ENCODE measurements at regions not wholly inside any gene's neighbourhood (a gene's known extent, or its start where the extent isn't known, plus 50 kb on each side); places are given as distances from the start of the nearest gene placed in this dataset.

DNA sequence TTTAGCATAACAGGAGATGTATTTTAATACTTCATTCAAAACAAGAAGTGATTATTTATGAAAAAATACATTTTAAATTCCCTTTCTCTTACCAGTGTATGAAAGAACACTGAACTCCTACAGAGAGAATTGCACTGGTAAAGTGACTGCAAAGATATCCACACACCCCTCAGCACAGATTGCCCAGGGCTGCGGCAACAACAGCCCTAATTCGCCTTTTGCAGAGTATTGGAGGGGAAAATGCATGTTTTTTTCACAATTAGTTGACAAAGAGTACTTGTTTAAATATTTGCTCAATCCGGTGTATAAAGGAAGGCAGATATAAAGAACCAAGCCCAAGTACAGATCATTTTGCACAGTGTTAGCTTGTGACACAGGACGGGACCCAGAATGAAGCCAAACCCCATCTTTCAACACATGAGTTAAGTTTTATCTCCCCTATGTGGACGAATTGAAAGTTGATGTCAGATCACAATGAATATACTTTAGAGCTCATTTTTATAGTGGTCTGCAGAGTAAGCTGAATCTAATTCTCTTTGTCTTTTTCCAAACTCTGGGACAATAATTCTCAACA, 551.4 kb upstream of the IGFBP7 start:
- no peak for FAIRE-seq

DNA sequence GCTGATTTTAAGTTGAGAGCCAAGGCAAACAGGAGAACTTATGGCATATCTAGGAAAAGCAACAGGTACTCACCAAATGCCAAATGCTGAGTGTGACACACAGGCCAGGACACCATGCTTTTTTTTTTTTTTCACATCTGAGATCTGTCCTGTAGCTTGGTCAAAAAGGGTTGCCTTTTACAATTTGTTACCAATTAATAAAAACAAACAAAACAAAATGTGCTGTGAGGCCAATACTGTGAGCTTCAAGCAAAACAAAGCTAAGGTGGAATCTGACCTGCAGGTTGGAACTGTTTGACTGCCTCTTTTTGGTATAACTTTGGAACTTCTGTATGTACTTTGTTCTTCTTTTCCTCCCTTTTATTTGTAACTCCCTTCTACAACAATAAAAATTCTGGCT, 548.5 kb upstream of the IGFBP7 start:
- FAIRE-seq, result no peak

DNA sequence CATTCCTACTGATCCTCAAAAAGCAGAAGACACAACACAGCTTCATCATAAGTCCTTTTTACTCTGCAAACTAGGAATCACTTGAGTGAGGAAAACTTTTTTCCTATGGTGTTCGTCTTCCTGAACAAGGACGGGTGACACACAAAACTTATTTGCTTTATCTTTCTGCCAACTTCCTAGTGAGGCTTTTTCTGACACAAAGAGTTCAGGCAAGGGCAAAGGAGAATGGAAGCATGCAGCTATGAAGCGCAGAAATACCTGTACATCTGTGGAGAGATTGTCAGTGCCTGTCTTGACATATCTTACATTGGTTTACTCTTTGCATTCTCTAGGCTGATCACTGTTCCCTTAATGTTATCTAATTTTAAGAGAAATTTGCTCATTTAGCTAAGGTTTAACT, 548.0 kb upstream of the IGFBP7 start:
- no peak for FAIRE-seq

DNA sequence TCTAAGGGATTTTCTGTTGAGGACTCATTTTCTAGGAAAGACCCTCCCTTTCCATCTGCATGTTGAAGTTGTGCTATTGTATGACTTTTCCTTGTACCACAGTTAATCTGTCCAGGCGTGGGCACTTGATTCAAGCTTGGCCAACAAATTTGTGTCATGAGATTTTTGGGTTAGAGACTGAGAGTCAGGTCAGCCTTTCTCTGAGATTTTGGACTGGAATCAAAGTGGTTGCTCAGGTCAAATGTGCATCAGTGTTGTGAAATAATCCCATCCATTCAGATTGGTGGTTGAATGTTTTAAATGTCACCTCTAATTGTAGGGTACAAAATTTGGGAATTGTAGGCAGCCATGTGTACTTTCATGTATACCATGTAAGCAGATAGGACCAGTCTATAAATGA, 545.2 kb upstream of the IGFBP7 start:
- FAIRE-seq, result no peak

DNA sequence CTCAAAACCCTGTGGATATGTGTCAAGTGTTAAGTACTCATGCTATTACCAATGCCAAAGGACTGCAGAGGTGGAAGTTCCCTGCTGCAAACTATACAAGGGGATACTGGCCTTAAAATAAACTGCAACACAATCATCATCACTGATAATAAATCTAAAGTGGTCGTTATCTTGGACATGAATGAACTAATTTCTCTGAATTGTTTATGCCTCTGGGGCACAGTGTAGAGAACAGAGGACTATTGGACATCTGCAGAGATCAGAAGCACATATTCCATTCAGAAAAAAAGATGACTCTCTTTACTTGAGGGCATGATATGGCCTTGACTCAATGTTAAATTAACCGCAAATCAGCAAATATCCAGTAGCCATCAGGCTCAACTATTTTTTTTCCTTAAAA, 542.6 kb upstream of the IGFBP7 start:
- FAIRE-seq, result no peak

DNA sequence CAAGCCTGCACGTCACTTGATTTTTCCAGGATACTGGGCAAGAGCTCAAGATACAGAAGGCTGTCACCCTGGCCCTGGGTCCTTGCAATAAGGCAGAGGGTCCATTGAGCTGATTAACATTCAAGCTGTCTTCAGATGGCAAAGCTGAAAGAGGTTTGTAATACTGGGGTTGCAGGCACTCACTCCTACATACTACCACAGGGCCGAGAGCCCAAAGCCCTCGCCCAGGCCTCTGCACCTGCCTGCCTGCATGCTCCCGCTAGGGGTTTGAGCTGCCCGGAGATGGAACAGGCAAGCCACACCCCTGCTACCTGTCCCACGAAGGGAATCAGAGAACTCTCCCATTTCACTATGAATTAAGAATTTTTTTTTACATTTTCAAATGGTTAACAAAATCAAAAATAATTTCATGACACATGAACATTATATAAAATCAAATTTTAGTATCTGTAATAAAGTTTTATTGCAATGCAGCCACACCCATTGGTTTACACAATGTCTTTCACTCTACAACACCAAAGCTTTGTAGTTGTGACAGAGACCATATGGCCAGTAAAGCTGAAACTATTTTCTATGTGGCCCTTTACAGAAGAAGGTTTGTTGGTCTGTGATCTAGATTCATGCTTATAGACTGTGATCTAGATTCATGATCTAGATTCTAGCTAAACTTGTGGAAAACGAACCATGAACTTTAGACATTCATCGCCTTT, 530.4 kb upstream of the IGFBP7 start:
- no peak for FAIRE-seq

DNA sequence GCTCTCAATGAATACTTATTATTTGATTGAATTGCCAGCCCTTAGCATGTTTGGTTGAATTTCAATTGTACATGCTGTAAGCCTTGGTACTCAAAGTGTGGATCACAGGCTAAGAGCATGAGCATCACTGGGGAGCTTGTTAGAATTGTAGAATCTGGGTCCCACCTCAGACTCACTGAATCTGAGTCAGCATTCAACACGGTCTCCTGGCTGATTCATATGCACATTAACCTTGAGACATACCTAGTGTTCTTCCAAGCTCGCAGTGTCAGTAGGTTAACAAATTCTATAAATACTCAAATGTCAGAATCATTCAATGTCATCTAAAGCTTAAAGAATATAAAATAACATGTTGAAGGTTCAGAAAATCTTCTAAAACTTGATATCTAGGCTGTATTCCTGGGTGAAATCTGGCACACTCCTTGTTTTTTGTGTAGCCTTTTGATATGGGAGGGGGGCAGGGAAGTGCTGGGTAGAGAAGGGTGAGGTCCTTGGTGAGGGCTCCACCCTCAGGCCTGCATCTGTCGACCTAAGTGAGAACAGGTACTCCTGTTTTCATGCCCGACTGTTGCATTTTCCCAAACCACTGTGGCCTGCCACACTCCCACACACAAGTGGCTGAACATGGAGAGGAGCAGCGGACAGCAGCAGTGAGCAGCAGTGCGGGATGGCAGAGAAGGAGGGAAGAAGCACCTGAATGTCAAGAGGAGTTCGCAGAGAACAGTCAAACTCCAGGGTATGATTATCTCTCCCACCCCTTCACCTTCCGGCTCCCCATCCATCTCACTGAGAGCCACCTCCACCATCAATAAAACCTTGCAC, 529.6 kb upstream of the IGFBP7 start:
- no peak for FAIRE-seq

DNA sequence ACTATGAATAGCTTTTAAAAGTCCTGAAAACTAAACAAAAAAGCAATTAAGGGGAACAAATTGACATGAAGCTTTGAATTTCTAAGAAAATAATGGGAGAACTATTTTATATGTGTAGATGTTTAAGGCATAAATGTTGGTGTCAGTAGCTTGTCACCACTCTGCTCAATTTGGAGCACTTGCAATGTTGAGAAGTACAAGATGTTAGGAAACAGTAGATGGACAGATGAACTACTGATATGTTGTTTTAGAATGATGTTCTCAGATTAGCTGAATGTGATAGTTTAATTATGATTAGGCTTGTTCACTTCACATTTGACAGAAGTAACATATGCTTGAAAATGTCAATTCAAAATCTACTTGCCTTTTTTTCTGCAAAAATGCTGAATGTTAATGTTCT, 525.7 kb upstream of the IGFBP7 start:
- no peak for FAIRE-seq

DNA sequence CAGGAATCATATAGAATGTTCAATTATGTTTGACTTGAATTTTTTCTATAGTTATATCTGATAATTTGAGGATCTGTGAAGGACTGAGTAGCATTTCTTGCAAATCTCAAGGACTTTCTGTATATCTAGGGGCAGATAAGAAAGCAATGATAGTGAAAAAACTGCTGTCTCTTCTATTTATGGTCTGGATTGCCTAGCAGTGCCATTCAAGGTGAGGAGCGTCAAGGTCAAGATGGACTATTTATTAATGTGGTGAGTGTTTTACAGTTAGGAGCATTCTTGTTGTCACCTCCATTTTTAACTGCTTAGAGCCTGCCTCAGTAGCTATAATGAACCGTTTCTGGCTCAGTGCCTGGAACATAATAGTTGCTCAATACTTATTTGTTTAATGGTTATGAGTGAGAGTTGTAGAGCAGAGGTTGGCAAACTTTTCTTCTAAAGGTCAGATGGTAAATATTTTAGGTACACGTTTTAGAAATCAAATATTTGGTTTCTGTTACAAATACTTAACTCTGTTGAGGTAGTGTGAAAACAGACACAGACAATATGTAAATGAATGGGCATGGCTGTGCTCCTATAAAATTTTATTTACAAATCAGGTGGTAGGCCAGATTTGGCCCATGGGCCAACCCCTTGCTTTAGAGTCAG, 523.2 kb upstream of the IGFBP7 start:
- FAIRE-seq, result no peak

DNA sequence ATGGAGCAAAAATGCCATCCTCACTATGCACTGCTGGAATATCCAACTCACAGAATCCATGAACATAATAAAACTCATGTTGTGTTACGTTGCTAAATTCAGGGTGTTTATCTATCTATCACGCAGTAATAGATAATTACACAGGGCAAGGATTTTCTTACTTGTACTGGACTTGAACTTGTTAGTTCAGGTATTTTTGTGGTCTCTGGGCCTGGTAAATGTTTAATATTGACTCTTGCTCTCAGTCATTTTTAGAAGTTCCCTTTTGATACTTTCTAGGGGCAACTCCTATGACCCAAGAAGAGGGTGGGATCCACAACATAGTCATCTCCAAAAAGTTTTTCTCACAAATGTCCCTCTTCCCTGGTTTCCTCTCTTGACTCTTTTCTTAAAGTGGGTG, 522.4 kb upstream of the IGFBP7 start:
- no peak for FAIRE-seq

DNA sequence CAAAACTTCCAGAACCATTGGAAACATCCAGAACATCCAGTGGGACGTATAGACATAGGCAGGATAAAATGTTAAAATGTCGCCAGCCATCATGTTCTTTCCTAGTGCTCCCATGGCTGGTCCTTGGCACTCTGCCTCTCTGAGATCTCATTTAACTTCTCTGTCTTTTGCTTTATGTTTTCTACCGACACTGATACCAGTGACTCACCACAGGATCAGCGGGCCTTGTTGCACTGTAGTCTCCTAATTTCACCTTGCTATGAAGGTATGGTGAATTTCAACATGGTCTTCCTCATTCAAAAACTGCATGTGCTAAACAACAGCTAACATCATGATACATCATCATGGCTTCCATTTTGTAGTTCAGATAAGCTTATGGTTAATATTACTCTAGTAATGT, 521.0 kb upstream of the IGFBP7 start:
- FAIRE-seq, result no peak

DNA sequence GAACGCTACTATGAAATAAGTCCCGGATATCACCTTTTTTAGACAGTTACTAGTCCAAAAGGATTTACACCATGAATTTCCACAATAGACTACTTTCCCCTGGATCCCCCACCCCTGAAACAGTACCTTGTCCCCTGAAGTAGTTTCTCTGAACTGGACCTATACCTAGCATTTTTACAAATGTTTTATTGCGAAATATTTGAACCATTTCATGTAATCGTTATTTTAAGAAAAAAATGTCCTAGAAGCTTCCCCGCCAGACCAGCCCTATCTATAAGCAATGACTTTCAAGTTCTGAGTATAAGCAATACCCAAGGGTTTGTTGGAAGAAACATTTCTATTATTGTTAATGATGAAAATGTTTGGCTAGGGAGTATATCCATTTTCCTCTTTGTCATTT, 517.8 kb upstream of the IGFBP7 start:
- no peak for FAIRE-seq

DNA sequence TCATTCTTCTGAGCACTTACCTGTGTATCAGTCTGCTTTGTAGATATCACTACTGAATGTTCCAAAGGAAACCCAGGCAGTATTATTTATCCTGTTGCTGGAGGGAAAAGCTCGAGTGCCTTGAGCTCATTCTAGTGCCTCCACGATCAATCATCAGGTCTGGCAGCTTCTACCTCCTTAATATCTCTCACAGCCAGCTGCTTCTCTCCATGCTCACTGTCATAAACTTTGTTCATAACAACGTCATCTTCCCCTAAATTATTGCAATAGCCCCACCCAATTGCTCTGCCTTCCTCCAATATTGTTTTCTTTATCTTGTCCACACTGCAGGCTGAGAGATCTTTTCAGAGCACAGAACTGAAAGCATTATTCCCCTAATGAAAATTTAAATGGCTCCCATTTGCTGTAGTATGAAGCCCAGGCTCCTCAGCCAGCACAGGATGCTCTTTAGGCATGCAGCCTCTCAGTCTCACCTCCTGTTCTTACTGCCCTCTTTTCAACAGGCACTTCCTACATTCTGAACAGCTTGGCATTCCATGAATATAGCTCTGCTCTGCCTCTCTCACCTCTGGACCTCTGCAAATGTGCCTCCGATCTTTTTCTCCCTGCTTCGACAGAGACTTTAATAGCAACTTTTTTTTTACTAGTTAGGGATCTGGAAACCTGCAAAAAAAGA, 504.2 kb upstream of the IGFBP7 start:
- FAIRE-seq, result no peak

DNA sequence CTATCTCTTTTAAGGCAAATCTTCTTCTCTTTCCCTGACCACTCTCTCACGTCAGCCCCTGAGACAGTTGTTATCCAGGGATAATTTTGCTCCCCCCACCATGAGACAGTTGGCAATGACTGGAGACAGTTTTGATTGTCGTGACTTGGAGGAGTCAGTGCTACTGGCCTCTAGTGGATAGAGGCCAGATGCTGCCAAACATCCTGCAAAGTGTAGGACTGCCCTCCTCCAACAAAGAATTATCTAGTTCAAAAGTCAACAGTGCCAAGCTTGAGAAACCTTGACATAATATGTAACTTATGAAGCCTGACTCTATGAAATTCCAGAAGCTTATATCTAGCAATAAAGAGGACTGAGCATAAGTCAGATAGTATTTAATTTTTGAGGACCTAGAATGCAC, 502.1 kb upstream of the IGFBP7 start:
- no peak for FAIRE-seq

DNA sequence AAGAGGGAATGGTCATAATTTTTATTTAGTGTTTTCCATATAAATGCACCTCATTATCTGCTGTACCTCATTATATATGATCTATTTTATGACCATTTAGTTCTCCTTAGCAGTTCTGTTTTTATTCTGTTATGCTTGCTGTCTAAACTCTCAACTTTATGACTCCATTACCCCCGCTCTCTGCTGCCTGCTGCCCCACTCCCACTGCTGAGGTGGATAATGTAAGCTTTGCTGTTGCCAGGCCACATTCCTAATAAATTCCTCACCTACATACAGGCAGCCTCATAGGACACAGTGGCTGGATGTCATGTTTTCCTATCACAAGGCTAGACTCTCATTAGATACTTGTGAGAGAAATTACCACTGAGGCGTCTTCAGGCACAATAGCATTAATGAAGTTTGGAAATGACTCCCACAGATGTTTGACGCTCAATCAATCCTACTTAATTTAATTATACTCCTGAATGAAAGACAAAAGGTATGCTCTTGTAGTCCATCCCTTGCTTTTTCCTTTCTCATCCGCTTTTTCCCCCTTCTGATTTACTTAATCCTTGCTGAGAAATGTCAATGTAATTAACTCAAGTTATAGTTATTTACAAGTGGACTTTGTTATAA, 497.5 kb upstream of the IGFBP7 start:
- FAIRE-seq, result no peak

DNA sequence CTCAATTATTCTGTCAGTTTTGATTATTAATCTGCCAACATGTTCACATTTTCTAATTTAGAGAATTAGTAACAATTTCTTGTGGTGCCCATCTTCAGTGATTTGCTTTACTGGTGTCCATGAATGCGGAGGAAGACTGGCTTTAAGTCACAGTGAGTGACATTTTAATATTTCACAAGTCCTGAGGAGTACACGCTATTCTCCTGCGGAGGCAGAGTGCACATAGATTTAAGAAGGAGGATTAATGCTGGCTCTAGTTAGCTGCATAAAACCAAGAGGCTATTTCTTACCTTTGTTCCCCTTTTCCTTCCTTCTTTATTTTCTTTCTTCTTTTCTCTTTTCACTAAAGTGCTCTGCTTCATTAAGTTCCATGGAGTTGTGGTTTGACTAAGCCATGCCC, 495.2 kb upstream of the IGFBP7 start:
- FAIRE-seq, result no peak

DNA sequence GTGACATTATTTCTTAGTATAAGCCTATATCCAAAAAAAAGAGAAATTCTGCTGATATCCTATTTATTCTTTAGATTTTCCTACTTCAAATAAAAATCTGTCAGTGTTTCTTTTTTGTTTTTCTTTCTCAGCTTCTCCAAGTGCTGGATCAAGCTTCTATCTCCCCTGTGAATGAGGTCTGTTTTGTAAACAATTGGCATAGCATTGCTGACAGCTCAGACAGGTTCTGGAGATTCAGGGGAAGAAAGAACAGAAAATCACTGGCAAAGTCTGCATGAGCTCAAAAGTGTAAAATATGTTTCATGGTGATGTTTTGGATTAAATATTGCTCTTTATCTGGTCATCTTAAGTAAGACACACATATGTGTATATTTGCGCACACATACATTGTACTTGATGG, 492.0 kb upstream of the IGFBP7 start:
- FAIRE-seq, result no peak

DNA sequence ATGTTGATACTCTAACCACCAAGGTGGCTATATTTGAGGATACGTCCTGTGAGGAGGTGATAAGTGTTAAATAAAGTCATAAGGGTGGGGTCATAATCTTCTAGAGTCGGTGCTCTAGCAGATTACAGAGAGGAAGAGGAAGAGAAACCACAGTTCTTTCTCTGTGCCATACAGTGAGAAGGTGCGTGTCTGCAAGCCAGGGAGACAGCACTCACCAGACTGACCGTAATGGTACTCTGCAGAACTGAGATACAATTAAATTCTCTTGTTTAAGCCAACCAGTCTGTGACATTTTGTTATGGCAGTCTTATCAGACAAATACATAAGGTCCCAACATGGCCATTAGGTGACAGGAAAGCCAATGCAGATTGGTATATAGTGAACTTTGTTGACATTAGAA, 480.9 kb upstream of the IGFBP7 start:
- no peak for FAIRE-seq

DNA sequence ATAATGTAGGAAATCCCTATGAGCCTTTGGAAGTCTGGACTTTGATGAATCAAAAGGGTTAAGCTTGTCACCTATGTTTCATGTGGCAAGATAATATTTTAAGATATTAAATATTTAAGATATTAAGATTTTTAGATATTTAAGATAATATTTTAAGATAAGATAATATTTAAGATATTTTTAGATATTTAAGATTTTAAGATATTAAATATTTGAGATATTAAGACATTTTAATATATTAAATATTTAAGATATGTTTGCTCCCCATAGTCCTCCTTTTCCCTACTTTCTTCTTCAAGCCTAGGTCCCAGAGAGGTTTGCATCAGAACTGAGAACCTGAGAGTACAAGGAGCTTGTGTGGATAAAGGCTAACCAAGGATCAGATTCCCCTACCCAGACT, 478.4 kb upstream of the IGFBP7 start:
- FAIRE-seq, result no peak

DNA sequence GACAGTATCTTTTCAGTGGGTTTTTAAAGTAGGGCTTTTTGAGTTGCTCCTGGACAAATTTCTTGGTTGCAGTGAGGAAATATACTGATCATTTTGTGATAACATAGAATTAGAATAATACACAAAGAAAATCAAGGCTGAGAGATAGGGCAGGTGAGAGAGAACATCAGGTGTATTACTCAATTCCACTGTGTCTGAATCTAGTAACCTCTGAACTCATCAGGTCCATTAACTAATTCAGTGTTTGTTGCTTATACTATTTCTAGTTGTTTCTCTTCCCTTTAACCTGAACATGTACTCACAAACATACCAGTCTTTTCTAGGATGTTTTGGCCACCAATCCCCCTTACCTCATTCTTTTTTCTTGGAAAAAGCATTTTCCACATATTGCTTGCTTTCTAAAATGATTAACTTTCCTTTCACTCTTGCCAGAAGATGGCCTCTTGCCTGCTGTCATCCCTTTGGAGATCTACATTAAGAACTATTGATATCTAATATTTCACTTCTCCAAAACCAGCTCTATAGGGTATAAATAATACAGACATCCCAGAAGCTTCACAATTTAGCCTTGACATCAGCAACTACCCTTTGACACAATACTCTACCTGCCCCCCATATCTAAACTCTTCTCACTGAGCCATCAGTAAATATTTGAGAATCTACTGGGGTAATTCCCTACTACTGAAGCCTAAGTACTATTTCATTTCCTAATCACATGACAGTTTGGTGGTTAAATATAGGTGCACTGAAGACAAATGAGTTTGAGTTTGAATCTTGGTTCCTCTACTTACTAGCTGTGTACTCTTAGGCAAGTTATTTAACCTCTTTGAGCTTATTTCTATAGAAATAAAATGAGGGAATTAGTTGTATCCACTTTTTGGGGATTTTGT, 470.8 kb upstream of the IGFBP7 start:
- FAIRE-seq, result no peak

DNA sequence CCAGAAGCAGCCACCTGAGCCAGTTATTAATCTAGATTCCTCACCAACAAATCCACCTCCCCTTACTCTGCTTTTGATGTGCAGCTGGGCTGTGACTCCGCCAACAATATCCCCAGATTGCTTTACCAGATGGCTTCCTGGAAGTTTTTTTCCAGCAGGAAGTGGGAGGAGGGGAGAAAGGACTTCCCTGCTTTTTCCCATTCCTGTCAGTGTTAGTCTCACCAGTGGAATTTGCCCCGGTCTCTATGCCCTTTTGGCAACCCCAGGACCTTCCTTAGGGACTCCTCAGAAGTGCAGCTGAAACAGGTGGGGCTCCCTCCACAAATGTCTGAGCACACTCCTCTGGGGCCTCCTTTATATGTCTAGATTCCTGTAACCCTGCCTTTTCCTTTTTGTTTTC, 465.2 kb upstream of the IGFBP7 start:
- no peak for FAIRE-seq

Measured in TTC549 (cell line).